ENCODE measurements at regions not wholly inside any gene's neighbourhood (a gene's known extent, or its start where the extent isn't known, plus 50 kb on each side); places are given as distances from the start of the nearest gene placed in this dataset.
"Not testable (repeated sequence)": the region's sequence is repeated elsewhere in the genome, so short reads cannot be mapped to it uniquely, and the experiment has no call there.

GRCh38 chr1:273772-274171 lies 177.7 kb downstream of the OR4F29 start:
- DNase-seq, result not testable (repeated sequence)

DNA sequence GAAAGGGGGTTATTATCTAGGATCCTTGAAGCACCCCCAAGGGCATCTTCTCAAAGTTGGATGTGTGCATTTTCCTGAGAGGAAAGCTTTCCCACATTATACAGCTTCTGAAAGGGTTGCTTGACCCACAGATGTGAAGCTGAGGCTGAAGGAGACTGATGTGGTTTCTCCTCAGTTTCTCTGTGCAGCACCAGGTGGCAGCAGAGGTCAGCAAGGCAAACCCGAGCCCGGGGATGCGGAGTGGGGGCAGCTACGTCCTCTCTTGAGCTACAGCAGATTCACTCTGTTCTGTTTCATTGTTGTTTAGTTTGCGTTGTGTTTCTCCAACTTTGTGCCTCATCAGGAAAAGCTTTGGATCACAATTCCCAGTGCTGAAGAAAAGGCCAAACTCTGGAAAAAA lies 183.7 kb downstream of the OR4F29 start:
- DNase-seq, result peak; percentile 1
